ENCODE measurements at regions not wholly inside any gene's neighbourhood (a gene's known extent, or its start where the extent isn't known, plus 50 kb on each side); places are given as distances from the start of the nearest gene placed in this dataset.

DNA sequence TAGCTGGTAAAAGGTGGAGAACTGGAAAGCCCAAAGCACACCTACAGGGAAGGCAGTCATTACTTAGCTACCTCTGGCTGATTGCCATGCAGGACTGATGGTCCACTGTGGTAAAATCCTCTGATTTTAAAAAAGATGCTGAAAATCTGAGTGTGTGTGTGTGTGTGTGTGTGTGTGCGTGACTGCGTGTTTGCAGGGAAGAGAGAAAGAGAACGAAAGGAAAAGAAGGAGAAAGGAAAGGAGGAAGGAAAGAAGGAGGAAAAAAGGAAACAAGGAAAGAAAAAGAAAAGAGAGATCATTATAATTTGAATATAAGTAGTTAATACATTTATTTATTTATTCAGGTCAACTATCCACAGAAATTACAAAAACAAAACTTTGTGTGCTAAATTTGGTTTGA, 488.7 kb upstream of the KCNMB2 start:
- H3K79me2 ChIP-seq (ENCODE audit: insufficient read depth, low read length): no peaks in the 10 kb centered on the region
- H2AFZ ChIP-seq (ENCODE audit: low read length): no peak overlapping the region
- H3K9me2 ChIP-seq (replicated peaks; ENCODE audit: low read depth, low read length): no peaks in the 10 kb centered on the region
- H3K4me3 ChIP-seq (ENCODE audit: low read length, poor library complexity, severe bottlenecking): no peak overlapping the region
- H3K36me3 ChIP-seq (ENCODE audit: insufficient read depth, low read length): no peaks in the 10 kb centered on the region
- no peaks in the 10 kb centered on the region for H3K27me3 ChIP-seq (ENCODE audit: insufficient read depth, low read length, poor library complexity, severe bottlenecking)
- TF ChIP-seq EZH2phosphoT487 (IDR thresholded peaks at IDR 0.05; ENCODE audit: borderline replicate concordance): no peak
- TF ChIP-seq, protein P1, sequence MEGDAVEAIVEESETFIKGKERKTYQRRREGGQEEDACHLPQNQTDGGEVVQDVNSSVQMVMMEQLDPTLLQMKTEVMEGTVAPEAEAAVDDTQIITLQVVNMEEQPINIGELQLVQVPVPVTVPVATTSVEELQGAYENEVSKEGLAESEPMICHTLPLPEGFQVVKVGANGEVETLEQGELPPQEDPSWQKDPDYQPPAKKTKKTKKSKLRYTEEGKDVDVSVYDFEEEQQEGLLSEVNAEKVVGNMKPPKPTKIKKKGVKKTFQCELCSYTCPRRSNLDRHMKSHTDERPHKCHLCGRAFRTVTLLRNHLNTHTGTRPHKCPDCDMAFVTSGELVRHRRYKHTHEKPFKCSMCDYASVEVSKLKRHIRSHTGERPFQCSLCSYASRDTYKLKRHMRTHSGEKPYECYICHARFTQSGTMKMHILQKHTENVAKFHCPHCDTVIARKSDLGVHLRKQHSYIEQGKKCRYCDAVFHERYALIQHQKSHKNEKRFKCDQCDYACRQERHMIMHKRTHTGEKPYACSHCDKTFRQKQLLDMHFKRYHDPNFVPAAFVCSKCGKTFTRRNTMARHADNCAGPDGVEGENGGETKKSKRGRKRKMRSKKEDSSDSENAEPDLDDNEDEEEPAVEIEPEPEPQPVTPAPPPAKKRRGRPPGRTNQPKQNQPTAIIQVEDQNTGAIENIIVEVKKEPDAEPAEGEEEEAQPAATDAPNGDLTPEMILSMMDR (conservative IDR thresholded peaks at IDR 0.05; ENCODE audit: low read length): no peak
- no peaks in the 10 kb centered on the region for H3K4me1 ChIP-seq (ENCODE audit: insufficient read depth, low read length, poor library complexity, severe bottlenecking)
- H3K9me3 ChIP-seq (ENCODE audit: insufficient read depth, low read depth, low read length): no peaks in the 10 kb centered on the region
- H3K4me2 ChIP-seq (ENCODE audit: low read depth, low read length, poor library complexity, severe bottlenecking): no peak overlapping the region
- H4K20me1 ChIP-seq (ENCODE audit: insufficient read depth, low read length, poor library complexity, severe bottlenecking): no peaks in the 10 kb centered on the region
- H3K9ac ChIP-seq (ENCODE audit: low read depth, low read length, poor library complexity, severe bottlenecking): no peak overlapping the region
- no peaks in the 10 kb centered on the region for H3F3A ChIP-seq (ENCODE audit: low read depth)

DNA sequence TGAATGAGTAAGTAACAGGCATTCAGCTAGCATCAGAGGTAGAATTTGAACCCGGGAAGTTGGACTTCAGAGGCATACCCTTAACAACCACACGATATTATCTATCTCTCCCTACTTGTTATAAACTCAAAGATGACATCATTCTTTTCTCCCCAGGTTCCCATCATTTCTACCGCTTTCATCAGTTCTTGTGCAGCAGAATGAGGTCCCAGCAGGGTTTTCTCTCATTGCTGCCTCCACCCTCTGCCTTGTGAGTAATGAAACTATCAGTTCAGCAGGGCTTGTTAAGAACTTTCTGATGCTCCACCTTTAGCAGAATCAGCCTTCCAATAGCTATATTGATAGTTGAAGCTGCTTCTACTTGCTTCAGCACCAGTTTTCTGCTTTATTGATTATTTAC, 487.5 kb upstream of the KCNMB2 start:
- H3K4me2 ChIP-seq (ENCODE audit: low read depth, low read length, poor library complexity, severe bottlenecking): no peak overlapping the region
- no peaks in the 10 kb centered on the region for H4K20me1 ChIP-seq (ENCODE audit: insufficient read depth, low read length, poor library complexity, severe bottlenecking)
- no peak overlapping the region for H3K4me3 ChIP-seq (ENCODE audit: low read length, poor library complexity, severe bottlenecking)
- H3K4me1 ChIP-seq (ENCODE audit: insufficient read depth, low read length, poor library complexity, severe bottlenecking): no peaks in the 10 kb centered on the region
- no peak overlapping the region for H2AFZ ChIP-seq (ENCODE audit: low read length)
- no peaks in the 10 kb centered on the region for H3K9me2 ChIP-seq (replicated peaks; ENCODE audit: low read depth, low read length)
- H3K9ac ChIP-seq (ENCODE audit: low read depth, low read length, poor library complexity, severe bottlenecking): no peak overlapping the region
- no peaks in the 10 kb centered on the region for H3K27me3 ChIP-seq (ENCODE audit: insufficient read depth, low read length, poor library complexity, severe bottlenecking)
- no peaks in the 10 kb centered on the region for H3K36me3 ChIP-seq (ENCODE audit: insufficient read depth, low read length)
- H3K79me2 ChIP-seq (ENCODE audit: insufficient read depth, low read length): no peaks in the 10 kb centered on the region
- no peaks in the 10 kb centered on the region for H3K9me3 ChIP-seq (ENCODE audit: insufficient read depth, low read depth, low read length)
- no peaks in the 10 kb centered on the region for H3F3A ChIP-seq (ENCODE audit: low read depth)
- no peak for TF ChIP-seq EZH2phosphoT487 (IDR thresholded peaks at IDR 0.05; ENCODE audit: borderline replicate concordance)
- TF ChIP-seq, protein P1 (conservative IDR thresholded peaks at IDR 0.05; ENCODE audit: low read length): no peak

DNA sequence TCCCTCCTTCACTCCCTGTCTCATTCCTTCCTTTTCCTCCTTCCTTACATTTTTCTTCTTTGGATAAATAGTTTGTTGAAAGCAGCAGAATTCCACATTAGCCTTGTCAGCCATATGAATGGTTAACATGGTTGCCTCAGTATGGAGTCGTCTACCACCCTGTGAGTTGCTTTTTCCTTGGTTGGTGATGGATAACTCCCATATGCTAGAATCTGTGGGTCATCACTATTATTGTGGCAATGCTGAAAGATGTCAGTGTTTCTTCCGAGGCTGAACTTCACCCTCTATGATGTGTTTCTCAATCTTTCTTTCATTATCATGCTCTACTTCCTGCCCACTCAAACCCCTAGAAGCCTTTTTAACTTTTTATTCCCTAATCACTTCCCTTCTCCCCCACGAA, 481.8 kb upstream of the KCNMB2 start:
- H3K9me3 ChIP-seq (ENCODE audit: insufficient read depth, low read depth, low read length): no peaks in the 10 kb centered on the region
- no peaks in the 10 kb centered on the region for H3K79me2 ChIP-seq (ENCODE audit: insufficient read depth, low read length)
- H2AFZ ChIP-seq (ENCODE audit: low read length): peak overlapping the region; percentile 29; the same call in 1 of the 2 replicates
- H3F3A ChIP-seq (ENCODE audit: low read depth): no peaks in the 10 kb centered on the region
- no peaks in the 10 kb centered on the region for H3K27me3 ChIP-seq (ENCODE audit: insufficient read depth, low read length, poor library complexity, severe bottlenecking)
- no peaks in the 10 kb centered on the region for H3K9me2 ChIP-seq (replicated peaks; ENCODE audit: low read depth, low read length)
- H3K4me2 ChIP-seq (ENCODE audit: low read depth, low read length, poor library complexity, severe bottlenecking): no peak overlapping the region
- H3K4me3 ChIP-seq (ENCODE audit: low read length, poor library complexity, severe bottlenecking): no peak overlapping the region
- H3K4me1 ChIP-seq (ENCODE audit: insufficient read depth, low read length, poor library complexity, severe bottlenecking): no peaks in the 10 kb centered on the region
- H3K9ac ChIP-seq (ENCODE audit: low read depth, low read length, poor library complexity, severe bottlenecking): no peak overlapping the region
- H3K36me3 ChIP-seq (ENCODE audit: insufficient read depth, low read length): no peaks in the 10 kb centered on the region
- H4K20me1 ChIP-seq (ENCODE audit: insufficient read depth, low read length, poor library complexity, severe bottlenecking): no peaks in the 10 kb centered on the region
- TF ChIP-seq, protein P1 (conservative IDR thresholded peaks at IDR 0.05; ENCODE audit: low read length): no peak
- TF ChIP-seq EZH2phosphoT487 (IDR thresholded peaks at IDR 0.05; ENCODE audit: borderline replicate concordance): no peak

Data from Loucy (cell line).